ENCODE measurements at regions not wholly inside any gene's neighbourhood (a gene's known extent, or its start where the extent isn't known, plus 50 kb on each side); places are given as distances from the start of the nearest gene placed in this dataset.
"Not testable (repeated sequence)": the region's sequence is repeated elsewhere in the genome, so short reads cannot be mapped to it uniquely, and the experiment has no call there.

- no peak for DNase-seq (ENCODE audit: low read depth in 2 of 2)
These were observed 54.7 kb upstream of the ARSJ start for GRCh38 chr4:114034189-114034588.

- no peak for DNase-seq (ENCODE audit: low read depth in 2 of 2)
These were observed 57.0 kb upstream of the ARSJ start for GRCh38 chr4:114036426-114036825.

GRCh38 chr4:114036864-114037263, 57.4 kb upstream of the ARSJ start:
- no peak for DNase-seq (ENCODE audit: low read depth in 2 of 2)

DNA sequence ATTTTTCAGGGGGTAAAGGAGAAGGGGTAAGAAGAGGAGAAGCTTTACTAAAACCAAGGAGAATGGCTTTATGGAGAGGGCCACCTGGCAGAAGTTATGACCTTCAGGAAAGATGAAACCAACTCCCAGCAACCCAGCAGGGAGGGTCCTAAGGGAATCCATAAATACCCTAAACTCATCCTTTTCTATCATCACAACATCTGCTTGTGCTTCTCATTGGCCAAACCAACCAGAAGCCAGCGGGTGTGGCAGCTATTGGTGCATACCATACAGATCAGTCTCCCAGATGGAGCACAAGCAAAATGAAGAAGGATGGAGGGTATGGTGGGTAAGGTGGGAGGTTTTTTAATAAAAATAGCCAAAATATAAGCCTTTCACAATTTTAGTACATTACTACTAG, 58.5 kb upstream of the ARSJ start:
- no peak for DNase-seq (ENCODE audit: low read depth in 2 of 2)

- DNase-seq (ENCODE audit: low read depth in 2 of 2), result no peak
These were observed 59.4 kb upstream of the ARSJ start for GRCh38 chr4:114038762-114039387.

DNA sequence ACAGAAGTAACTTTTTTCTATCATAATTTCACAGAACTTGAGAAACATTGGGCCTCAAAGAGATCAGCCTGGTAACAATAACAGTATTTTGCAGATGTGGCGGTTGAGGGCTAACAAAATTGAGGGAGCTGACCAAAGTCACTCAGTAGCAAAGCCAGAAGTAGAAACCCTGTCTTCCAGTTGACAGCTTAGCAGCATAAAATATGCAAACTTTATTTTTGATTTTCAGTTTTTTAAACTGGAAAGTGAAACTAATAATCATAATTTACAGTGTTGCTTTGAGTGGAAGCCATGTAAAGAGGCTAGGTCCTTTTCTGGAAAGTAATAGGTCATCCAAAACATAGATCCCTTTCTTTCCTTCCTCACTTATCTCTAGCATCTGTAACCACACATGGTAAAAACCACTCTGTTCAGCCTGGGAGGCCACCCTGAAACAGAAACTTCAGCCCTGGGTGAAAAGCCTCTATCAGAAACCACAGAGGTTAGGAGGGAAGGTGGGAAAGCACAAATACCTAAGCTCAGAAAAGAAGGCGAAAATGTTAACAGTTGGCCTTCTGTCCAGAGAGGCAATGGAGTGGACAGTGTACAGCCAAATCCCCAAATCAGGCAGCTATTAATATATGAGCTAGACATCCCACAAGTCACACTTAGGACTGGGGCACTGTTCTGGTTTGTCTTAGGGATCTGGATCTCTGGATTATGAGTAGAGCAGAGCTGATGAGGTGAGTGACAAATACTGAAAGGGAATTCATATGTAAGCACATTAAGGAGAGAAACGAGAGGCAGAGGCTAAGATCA, 61.1 kb upstream of the ARSJ start:
- no peak for DNase-seq (ENCODE audit: low read depth in 2 of 2)

GRCh38 chr4:114041117-114041475, 61.6 kb upstream of the ARSJ start:
- DNase-seq (ENCODE audit: low read depth in 2 of 2), result no peak

DNA sequence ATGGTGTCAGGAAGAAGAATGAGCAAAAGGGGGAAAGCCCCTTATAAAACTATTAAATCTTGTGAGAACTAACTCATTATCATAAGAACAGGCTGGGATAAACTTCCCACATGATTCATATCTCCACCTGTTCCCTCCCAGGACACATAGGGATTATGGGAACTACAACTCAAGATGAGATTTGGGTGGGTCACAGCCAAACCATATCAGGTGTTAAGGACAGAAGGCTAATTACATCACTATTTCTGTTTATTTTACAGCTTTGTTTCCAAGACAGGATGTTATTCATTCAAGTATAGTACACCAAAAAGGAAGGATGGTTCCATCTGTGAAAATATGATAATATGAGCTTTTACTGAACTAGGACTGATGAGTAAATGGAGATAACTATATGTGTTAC, 63.7 kb upstream of the ARSJ start:
- no peak for DNase-seq (ENCODE audit: low read depth in 2 of 2)

GRCh38 chr4:114044351-114044750, 64.9 kb upstream of the ARSJ start:
- not testable (repeated sequence) for DNase-seq (ENCODE audit: low read depth in 2 of 2)

GRCh38 chr4:114046331-114046730, 66.9 kb upstream of the ARSJ start:
- no peak for DNase-seq (ENCODE audit: low read depth in 2 of 2)

GRCh38 chr4:114048154-114048553, 68.7 kb upstream of the ARSJ start:
- DNase-seq (ENCODE audit: low read depth in 2 of 2), result not testable (repeated sequence)

DNA sequence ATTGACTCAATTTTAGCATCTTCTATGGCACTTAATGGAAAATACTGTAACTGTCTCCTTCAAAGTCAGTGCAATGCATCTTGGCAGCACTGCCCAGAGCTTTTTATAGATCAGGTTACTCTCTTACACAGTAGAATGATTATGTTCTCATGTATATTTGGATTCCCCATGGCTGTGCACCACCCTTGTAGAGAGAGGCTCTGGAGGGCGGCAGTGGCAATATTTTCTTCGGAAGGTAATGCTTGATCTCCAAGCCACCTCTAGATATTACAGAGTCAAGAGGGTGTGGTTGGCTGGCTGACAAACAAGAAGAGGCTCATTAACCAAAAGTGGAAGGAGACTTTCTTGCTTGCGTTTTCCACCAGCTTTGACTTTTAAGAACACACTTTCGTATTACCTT, 72.8 kb upstream of the ARSJ start:
- no peak for DNase-seq (ENCODE audit: low read depth in 2 of 2)

DNA sequence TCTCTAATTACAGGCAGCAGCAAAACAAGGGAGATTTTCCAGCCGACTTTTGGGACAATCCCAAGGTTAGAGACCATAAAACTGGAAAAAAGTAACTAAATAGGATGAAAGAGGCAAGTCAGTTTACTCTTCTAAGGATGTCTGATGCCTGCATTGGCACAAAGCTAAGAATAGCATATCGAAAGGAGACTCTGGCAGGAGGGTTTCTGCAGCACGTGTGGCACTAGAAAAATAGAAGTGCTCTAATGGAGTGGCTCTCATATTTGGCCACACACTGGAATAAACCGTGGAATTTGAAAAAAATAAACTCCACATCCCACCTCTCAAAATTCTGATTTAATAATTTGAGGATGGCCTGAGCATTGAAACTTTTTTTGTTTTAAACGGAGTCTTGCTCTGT, 77.2 kb upstream of the ARSJ start:
- no peak for DNase-seq (ENCODE audit: low read depth in 2 of 2)

GRCh38 chr4:114057746-114058145, 78.3 kb upstream of the ARSJ start:
- DNase-seq (ENCODE audit: low read depth in 2 of 2), result no peak

DNA sequence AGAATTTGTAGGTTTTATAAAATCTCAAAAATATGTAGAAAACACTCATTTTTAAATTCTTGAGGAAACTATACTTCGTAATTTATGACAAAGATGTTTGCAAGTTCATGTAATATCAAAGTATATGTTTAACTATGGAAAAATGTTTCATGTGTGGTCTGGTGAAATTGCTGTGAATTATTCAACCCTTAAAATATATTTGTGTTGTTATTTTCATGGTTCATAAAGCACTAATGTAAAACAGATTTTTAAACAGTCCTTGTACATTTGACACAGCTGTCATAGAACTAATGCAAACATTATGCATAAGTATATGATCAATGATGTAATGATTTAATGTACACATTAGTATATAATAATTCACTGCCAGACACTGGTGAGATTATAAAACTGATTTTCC, 83.1 kb upstream of the ARSJ start:
- DNase-seq (ENCODE audit: low read depth in 2 of 2), result no peak

DNA sequence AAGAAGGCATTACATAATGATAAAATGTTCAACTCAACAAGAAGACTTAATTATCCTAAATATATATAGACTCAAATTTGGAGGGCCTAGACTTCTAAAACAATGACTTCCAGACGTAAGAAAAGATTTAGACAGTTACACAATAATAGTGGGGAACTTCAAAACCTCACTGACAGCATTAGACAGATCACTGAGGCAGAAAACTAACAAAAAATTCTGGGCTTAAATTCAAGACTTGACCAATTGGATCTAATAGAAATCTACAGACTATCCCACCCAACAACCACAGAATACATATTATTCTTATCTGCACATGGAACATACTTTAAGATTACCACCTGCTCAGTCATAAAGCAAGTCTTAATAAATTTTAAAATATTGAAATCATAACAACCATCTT, 93.3 kb upstream of the ARSJ start:
- DNase-seq (ENCODE audit: low read depth in 2 of 2), result no peak

- no peak for DNase-seq (ENCODE audit: low read depth in 2 of 2)
These were observed 97.6 kb upstream of the ARSJ start for GRCh38 chr4:114076899-114077570.

DNA sequence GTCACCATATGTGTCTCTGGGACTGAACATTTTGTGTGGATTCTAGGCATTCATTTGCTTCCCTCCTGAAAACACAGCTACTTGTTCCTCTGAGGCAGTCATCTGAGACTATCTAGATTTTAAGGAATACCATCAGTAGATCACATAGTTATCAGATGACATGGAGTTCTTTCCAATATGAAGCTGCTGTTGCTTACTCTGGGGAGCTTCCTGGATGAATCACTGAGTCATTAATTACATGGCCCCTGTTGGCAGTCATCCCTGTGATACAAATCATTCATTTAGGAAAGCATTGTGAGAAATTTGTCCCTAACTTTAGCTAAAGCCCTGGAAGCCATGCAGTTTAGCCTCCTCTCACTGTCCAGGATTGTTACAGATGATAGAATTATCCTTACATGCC, 98.2 kb upstream of the ARSJ start:
- no peak for DNase-seq (ENCODE audit: low read depth in 2 of 2)

GRCh38 chr4:114078636-114079035, 99.2 kb upstream of the ARSJ start:
- no peak for DNase-seq (ENCODE audit: low read depth in 2 of 2)

DNA sequence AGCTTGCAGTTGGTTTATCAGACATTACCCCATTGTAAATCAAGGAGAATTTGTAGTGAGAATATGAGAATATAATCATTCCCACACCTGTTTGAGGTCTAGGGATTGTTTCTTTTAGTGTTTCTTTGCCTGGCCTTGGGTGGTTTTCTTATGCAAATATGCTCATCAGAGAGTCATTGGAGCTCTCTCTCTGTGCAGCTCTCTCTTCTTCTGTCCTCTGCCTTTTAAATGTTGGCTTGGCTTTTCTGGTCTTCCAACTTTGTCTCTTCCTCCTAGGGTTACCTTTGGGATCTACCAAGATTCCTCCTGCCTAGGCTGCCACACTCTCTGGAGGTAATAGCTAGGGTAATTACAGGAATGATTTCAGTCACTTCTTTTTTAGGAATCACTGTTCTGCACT, 102.3 kb upstream of the ARSJ start:
- DNase-seq (ENCODE audit: low read depth in 2 of 2), result no peak

GRCh38 chr4:114082348-114082747, 102.9 kb upstream of the ARSJ start:
- DNase-seq (ENCODE audit: low read depth in 2 of 2), result no peak

DNA sequence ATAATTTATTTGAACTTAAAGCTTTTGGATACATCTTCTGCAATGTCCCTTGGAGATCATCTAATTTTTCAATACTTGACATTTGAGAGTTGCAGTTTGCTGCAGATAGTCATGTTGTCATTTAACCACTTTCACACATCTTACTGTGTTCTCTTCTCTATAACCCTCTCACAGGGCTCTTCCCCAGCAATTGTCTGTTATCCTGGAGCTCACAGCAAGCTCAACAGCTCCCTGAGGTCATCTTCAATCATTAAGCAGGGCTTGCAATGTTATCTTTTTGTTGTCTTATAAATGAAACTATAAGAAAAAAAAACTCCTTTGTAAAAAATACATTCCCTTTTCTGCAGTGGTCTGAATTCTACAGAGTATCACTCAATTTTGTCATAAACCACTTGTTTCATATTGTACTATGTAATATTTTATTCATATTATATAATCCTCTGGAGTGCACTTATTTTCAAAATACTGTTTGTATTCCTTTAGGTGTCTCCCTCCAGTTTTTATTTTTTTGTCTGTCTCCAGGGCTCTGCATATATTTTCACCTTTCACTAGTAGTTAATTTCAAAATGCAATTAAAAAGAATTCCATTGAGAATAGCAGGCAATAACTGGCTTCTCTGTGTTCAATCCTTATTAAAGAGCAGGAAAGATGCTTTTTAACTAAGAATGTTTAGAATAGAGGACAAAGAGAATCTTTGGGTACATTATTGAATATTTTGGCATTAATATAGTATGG, 106.3 kb upstream of the ARSJ start:
- no peak for DNase-seq (ENCODE audit: low read depth in 2 of 2)

All from stimulated activated CD8-positive, alpha-beta memory T cell treated with anti-CD3 and anti-CD28 coated beads, Interleukin-15, amount 100 ng/mL, for 4 hours (primary cell).